HEK293 (cell line): ENCODE measurements at regions not wholly inside any gene's neighbourhood (a gene's known extent, or its start where the extent isn't known, plus 50 kb on each side); places are given as distances from the start of the nearest gene placed in this dataset.

Experiments
- CTCF ChIA-PET: fragments of 350-600 bp; formaldehyde crosslinking; extraction: SDS; loops from one replicate; lab custom pipeline; 2021; ENCODE audit warnings: antibody characterized with exemption; lab: Yijun Ruan, JAX
- POLR2A ChIA-PET: fragments of 300-600 bp; formaldehyde crosslinking; extraction: SDS; loops from one replicate; lab custom pipeline; 2020; ENCODE audit warnings: antibody characterized with exemption, inconsistent platforms; lab: Yijun Ruan, JAX
- H3K27ac ChIP-seq: fragments of 200-500 bp; sonication (Bioruptor generic); 2 replicates; pipeline ENCODE4 v1.5.1; 2014; ENCODE audit warnings: low read depth, low read length, control low read depth, inconsistent platforms; ENCODE audit errors: extremely low read depth
- H3K36me3 ChIP-seq, 2 experiments: fragments of 200-500 bp in 1 of 2; sonication (Bioruptor generic) in 1 of 2; 1 replicate in 1 of 2; 2 replicates in 1 of 2; pipeline ENCODE4 v1.5.1; 2014 to 2017; ENCODE audit warnings: inconsistent platforms in 2 of 2, low read length in 2 of 2; ENCODE audit not compliant: control insufficient read depth in 2 of 2, insufficient read depth in 1 of 2
- H3K4me1 ChIP-seq: fragments of 200-500 bp; sonication (Bioruptor generic); 2 replicates; pipeline ENCODE4 v1.5.1; 2014; ENCODE audit warnings: mild to moderate bottlenecking, low read length, inconsistent platforms; ENCODE audit not compliant: control insufficient read depth, insufficient read depth
- H3K4me3 ChIP-seq: 2 replicates; pipeline ENCODE4 v1.5.1; 2011; ENCODE audit warnings: low read depth, mild to moderate bottlenecking, control low read depth, low read length, moderate library complexity
- H3K9me3 ChIP-seq: fragments of 200-500 bp; sonication (Bioruptor generic); 2 replicates; pipeline ENCODE4 v1.5.1; 2014; ENCODE audit warnings: low read depth, low read length, inconsistent platforms; ENCODE audit not compliant: control insufficient read depth, insufficient read depth
- BCL11B ChIP-seq: fragments of 450-650 bp; formaldehyde crosslinking; IDR thresholded peaks from 2 replicates; pipeline ENCODE4 v1.5.1; 2016; ENCODE audit warnings: low read depth, missing biosample characterization, missing genetic modification characterization
- GLI4 ChIP-seq: fragments of 450-650 bp; formaldehyde crosslinking; IDR thresholded peaks from 2 replicates; pipeline ENCODE4 v1.5.1; 2016; ENCODE audit warnings: missing biosample characterization, missing genetic modification characterization
- KLF16 ChIP-seq: fragments of 450-650 bp; formaldehyde crosslinking; IDR thresholded peaks from 2 replicates; pipeline ENCODE4 v1.5.1; 2017; ENCODE audit warnings: missing biosample characterization, missing genetic modification characterization
- KLF8 ChIP-seq: fragments of 450-650 bp; formaldehyde crosslinking; IDR thresholded peaks from 2 replicates; pipeline ENCODE4 v1.5.1; 2016; ENCODE audit warnings: missing biosample characterization, missing genetic modification characterization
- MZF1 ChIP-seq: fragments of 450-650 bp; formaldehyde crosslinking; IDR thresholded peaks from 2 replicates; pipeline ENCODE4 v1.5.1; 2017; ENCODE audit warnings: missing biosample characterization, missing genetic modification characterization, borderline replicate concordance
- TRIM28 ChIP-seq: IDR thresholded peaks from 2 replicates; pipeline ENCODE4 v1.6.1; 2011; ENCODE audit warnings: low read length, control low read depth, borderline replicate concordance
- ZBTB21 ChIP-seq: fragments of 450-650 bp; formaldehyde crosslinking; IDR thresholded peaks from 2 replicates; pipeline ENCODE4 v1.5.1; 2017; ENCODE audit warnings: missing biosample characterization, missing genetic modification characterization
- ZEB2 ChIP-seq: fragments of 450-650 bp; formaldehyde crosslinking; IDR thresholded peaks from 2 replicates; pipeline ENCODE4 v1.5.1; 2016; ENCODE audit warnings: missing biosample characterization, missing genetic modification characterization
- ZFP3 ChIP-seq: fragments of 450-650 bp; formaldehyde crosslinking; IDR thresholded peaks from 2 replicates; pipeline ENCODE4 v1.5.1; 2016; ENCODE audit warnings: low read depth, missing biosample characterization, missing genetic modification characterization
- ZNF10 ChIP-seq: fragments of 450-650 bp; formaldehyde crosslinking; IDR thresholded peaks from 2 replicates; pipeline ENCODE4 v1.5.1; 2017; ENCODE audit warnings: missing biosample characterization, missing genetic modification characterization
- ZNF138 ChIP-seq: fragments of 450-650 bp; formaldehyde crosslinking; IDR thresholded peaks from 2 replicates; pipeline ENCODE4 v1.5.1; 2016; ENCODE audit warnings: missing biosample characterization, missing genetic modification characterization, borderline replicate concordance
- ZNF169 ChIP-seq: fragments of 450-650 bp; formaldehyde crosslinking; IDR thresholded peaks from 2 replicates; pipeline ENCODE4 v1.5.1; 2016; ENCODE audit warnings: missing biosample characterization, missing genetic modification characterization
- ZNF175 ChIP-seq: fragments of 450-650 bp; formaldehyde crosslinking; IDR thresholded peaks from 2 replicates; pipeline ENCODE4 v1.5.1; 2016; ENCODE audit warnings: missing biosample characterization, missing genetic modification characterization
- ZNF18 ChIP-seq: fragments of 450-650 bp; formaldehyde crosslinking; IDR thresholded peaks from 2 replicates; pipeline ENCODE4 v1.5.1; 2016; ENCODE audit warnings: missing biosample characterization, missing genetic modification characterization
- ZNF223 ChIP-seq: fragments of 450-650 bp; formaldehyde crosslinking; IDR thresholded peaks from 2 replicates; pipeline ENCODE4 v1.5.1; 2016; ENCODE audit warnings: missing biosample characterization, missing genetic modification characterization
- ZNF239 ChIP-seq: fragments of 450-650 bp; formaldehyde crosslinking; IDR thresholded peaks from 2 replicates; pipeline ENCODE4 v1.5.1; 2016; ENCODE audit warnings: missing biosample characterization, missing genetic modification characterization
- ZNF335 ChIP-seq: fragments of 450-650 bp; formaldehyde crosslinking; conservative IDR thresholded peaks from 2 replicates; pipeline ENCODE4 v1.5.1; 2016; ENCODE audit warnings: missing biosample characterization, missing genetic modification characterization
- ZNF350 ChIP-seq: fragments of 450-650 bp; formaldehyde crosslinking; IDR thresholded peaks from 2 replicates; pipeline ENCODE4 v1.5.0; 2017; ENCODE audit warnings: missing biosample characterization, mild to moderate bottlenecking, missing genetic modification characterization
- ZNF354C ChIP-seq: fragments of 450-650 bp; formaldehyde crosslinking; IDR thresholded peaks from 2 replicates; pipeline ENCODE4 v1.5.1; 2016; ENCODE audit warnings: missing biosample characterization, missing genetic modification characterization, low read depth, borderline replicate concordance
- ZNF398 ChIP-seq: fragments of 450-650 bp; formaldehyde crosslinking; IDR thresholded peaks from 2 replicates; pipeline ENCODE4 v1.5.1; 2017; ENCODE audit warnings: missing biosample characterization, missing genetic modification characterization
- ZNF571 ChIP-seq: fragments of 450-650 bp; formaldehyde crosslinking; IDR thresholded peaks from 2 replicates; pipeline ENCODE4 v1.5.0; 2017; ENCODE audit warnings: missing biosample characterization, missing genetic modification characterization
- ZNF626 ChIP-seq: fragments of 450-650 bp; sonication (Bioruptor Pico); formaldehyde crosslinking; IDR thresholded peaks from 2 replicates; pipeline ENCODE4 v1.5.1; 2018; ENCODE audit warnings: missing biosample characterization, missing genetic modification characterization, inconsistent platforms
- ZNF654 ChIP-seq: fragments of 450-650 bp; formaldehyde crosslinking; IDR thresholded peaks from 2 replicates; pipeline ENCODE4 v1.5.1; 2016; ENCODE audit warnings: low read depth, missing biosample characterization, missing genetic modification characterization
- ZNF747 ChIP-seq: fragments of 450-650 bp; formaldehyde crosslinking; IDR thresholded peaks from 2 replicates; pipeline ENCODE4 v1.5.1; 2016; ENCODE audit warnings: missing biosample characterization, missing genetic modification characterization
- ZNF837 ChIP-seq: fragments of 450-650 bp; formaldehyde crosslinking; IDR thresholded peaks from 2 replicates; pipeline ENCODE4 v1.5.1; 2016; ENCODE audit warnings: missing biosample characterization, missing genetic modification characterization
- ZSCAN18 ChIP-seq: fragments of 450-650 bp; formaldehyde crosslinking; IDR thresholded peaks from 2 replicates; pipeline ENCODE4 v1.5.1; 2016; ENCODE audit warnings: missing biosample characterization, missing genetic modification characterization
- ZSCAN5A ChIP-seq: fragments of 450-650 bp; formaldehyde crosslinking; IDR thresholded peaks from 2 replicates; pipeline ENCODE4 v1.5.1; 2016; ENCODE audit warnings: missing biosample characterization, missing genetic modification characterization

GRCh38 chr9:69964446-69964845 is 79.2 kb upstream of the MAMDC2 start (continued):
- TF ChIP-seq BCL11B (no peak), ZNF626 (tag by site-specific recombination) (no peak), ZSCAN18 (tag by site-specific recombination) (no peak), TRIM28 (no peak), ZNF837 (tag by site-specific recombination) (no peak), ZNF169 (tag by site-specific recombination) (no peak), ZNF175 (no peak), ZEB2 (tag by site-specific recombination) (no peak), ZNF18 (no peak), ZNF335 (tag by site-specific recombination) (no peak)

GRCh38 chr9:69965416-69966145 is 78.1 kb upstream of the MAMDC2 start:
- TF ChIP-seq ZNF747 (tag by site-specific recombination) (no peak), ZNF654 (tag by site-specific recombination) (no peak)
- no peak overlapping the region for H3K27ac ChIP-seq
- ChIA-PET POLR2A (no interaction called here), CTCF (interaction anchor here (0.7 to 17.8 kb wide), 3 partner anchors 10 to 192 kb away, joined by 3 to 484 read pairs (median 3); no protein-coding TSS in a partner anchor)
- H3K36me3 ChIP-seq, result no peaks in the 10 kb centered on the region
- H3K9me3 ChIP-seq, result no peaks in the 10 kb centered on the region
- no peak overlapping the region for H3K4me3 ChIP-seq
- no peaks in the 10 kb centered on the region for H3K4me1 ChIP-seq

GRCh38 chr9:69967344-69967743 is 76.3 kb upstream of the MAMDC2 start:
- ChIA-PET CTCF (interaction anchor here (17.8 kb wide), 1 partner anchor 144 kb away, joined by 484 read pairs; no protein-coding TSS in a partner anchor), POLR2A (no interaction called here)
- Histone ChIP-seq H3K27ac (no peak overlapping the region), H3K36me3 (no peaks in the 10 kb centered on the region), H3K4me1 (no peaks in the 10 kb centered on the region), H3K9me3 (no peaks in the 10 kb centered on the region), H3K4me3 (no peak overlapping the region)
- no peak for TF ChIP-seq KLF16
- no peak for TF ChIP-seq ZNF223 (tag by site-specific recombination)
- no peak for TF ChIP-seq ZNF10 (tag by site-specific recombination)
- no peak for TF ChIP-seq GLI4
- no peak for TF ChIP-seq ZNF239 (tag by site-specific recombination)
- TF ChIP-seq ZNF354C (tag by site-specific recombination), result no peak
- TF ChIP-seq ZNF571 (tag by site-specific recombination), result no peak
- TF ChIP-seq ZNF18, result no peak
- TF ChIP-seq ZNF169 (tag by site-specific recombination), result no peak
- TF ChIP-seq ZFP3 (tag by site-specific recombination), result no peak
- TF ChIP-seq MZF1 (tag by site-specific recombination), result no peak
- no peak for TF ChIP-seq KLF8
- TF ChIP-seq ZBTB21 (tag by site-specific recombination), result no peak
- no peak for TF ChIP-seq ZSCAN5A (tag by site-specific recombination)
- no peak for TF ChIP-seq ZNF350
- TF ChIP-seq ZNF398 (tag by site-specific recombination), result no peak
- no peak for TF ChIP-seq ZNF138 (tag by site-specific recombination)
